Sigmoid colon (tissue), 4 donors: ENCODE measurements at regions not wholly inside any gene's neighbourhood (a gene's known extent, or its start where the extent isn't known, plus 50 kb on each side); places are given as distances from the start of the nearest gene placed in this dataset.

Experiments used
- CTCF ChIP-seq, 4 experiments: fragments of 450-650 bp in 3 of 4; fragments of 200-600 bp in 1 of 4; IDR thresholded peaks; one replicate each; pipeline ENCODE4 v1.5.1; 2016 to 2019; ENCODE audit warnings: antibody characterized with exemption in 4 of 4, mild to moderate bottlenecking in 3 of 4, moderate library complexity in 2 of 4
- EP300 ChIP-seq, 4 donors: sonication (generic); formaldehyde crosslinking; IDR thresholded peaks; one replicate each; pipeline ENCODE4 v1.6.1; 2017; ENCODE audit warnings: antibody characterized with exemption in 4 of 4

GRCh38 chr6:25111782-25112181 lies 167.4 kb upstream of the CARMIL1 start:
- TF ChIP-seq CTCF (IDR thresholded peaks at IDR 0.05), result no peak
- TF ChIP-seq EP300 (IDR thresholded peaks at IDR 0.05), result no peak
